ENCODE measurements at regions not wholly inside any gene's neighbourhood (a gene's known extent, or its start where the extent isn't known, plus 50 kb on each side); places are given as distances from the start of the nearest gene placed in this dataset.
"Not testable (repeated sequence)": the region's sequence is repeated elsewhere in the genome, so short reads cannot be mapped to it uniquely, and the experiment has no call there.

GRCh38 chr4:91764085-91764484 is 539.7 kb upstream of the GRID2 start:
- H4K20me1 ChIP-seq (ENCODE audit: insufficient read depth) = no peaks in the 10 kb centered on the region
- H2AFZ ChIP-seq (ENCODE audit: low read depth) = no peak overlapping the region
- no peaks in the 10 kb centered on the region for H3K9me2 ChIP-seq
- CTCF ChIA-PET = no interaction called here
- H3K4me2 ChIP-seq = no peak overlapping the region
- H3K79me2 ChIP-seq (ENCODE audit: insufficient read depth) = no peaks in the 10 kb centered on the region
- TF ChIP-seq SMC3 (IDR thresholded peaks at IDR 0.05; ENCODE audit: low read depth, low read length) (no peak), EZH2phosphoT487 (IDR thresholded peaks at IDR 0.05; ENCODE audit: borderline replicate concordance, low read depth) (no peak), FOSL2 (IDR thresholded peaks at IDR 0.05; ENCODE audit: borderline replicate concordance, low read depth) (no peak)
- TF ChIP-seq, protein P1, sequence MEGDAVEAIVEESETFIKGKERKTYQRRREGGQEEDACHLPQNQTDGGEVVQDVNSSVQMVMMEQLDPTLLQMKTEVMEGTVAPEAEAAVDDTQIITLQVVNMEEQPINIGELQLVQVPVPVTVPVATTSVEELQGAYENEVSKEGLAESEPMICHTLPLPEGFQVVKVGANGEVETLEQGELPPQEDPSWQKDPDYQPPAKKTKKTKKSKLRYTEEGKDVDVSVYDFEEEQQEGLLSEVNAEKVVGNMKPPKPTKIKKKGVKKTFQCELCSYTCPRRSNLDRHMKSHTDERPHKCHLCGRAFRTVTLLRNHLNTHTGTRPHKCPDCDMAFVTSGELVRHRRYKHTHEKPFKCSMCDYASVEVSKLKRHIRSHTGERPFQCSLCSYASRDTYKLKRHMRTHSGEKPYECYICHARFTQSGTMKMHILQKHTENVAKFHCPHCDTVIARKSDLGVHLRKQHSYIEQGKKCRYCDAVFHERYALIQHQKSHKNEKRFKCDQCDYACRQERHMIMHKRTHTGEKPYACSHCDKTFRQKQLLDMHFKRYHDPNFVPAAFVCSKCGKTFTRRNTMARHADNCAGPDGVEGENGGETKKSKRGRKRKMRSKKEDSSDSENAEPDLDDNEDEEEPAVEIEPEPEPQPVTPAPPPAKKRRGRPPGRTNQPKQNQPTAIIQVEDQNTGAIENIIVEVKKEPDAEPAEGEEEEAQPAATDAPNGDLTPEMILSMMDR (IDR thresholded peaks at IDR 0.05) = no peak
- no peaks in the 10 kb centered on the region for H3K4me1 ChIP-seq (ENCODE audit: control insufficient read depth in 1 of 2, insufficient read depth in 2 of 2, low read depth in 1 of 2, low read length in 1 of 2)
- H3K4me3 ChIP-seq (ENCODE audit: low read depth in 2 of 2, low read length in 1 of 2) = no peak overlapping the region
- POLR2A ChIA-PET = no interaction called here
- no peak for DNase-seq
- H3K9me3 ChIP-seq = no peaks in the 10 kb centered on the region
- no peak overlapping the region for H3K9ac ChIP-seq
- 58% methylated on average over 1 of the region's 1 CpG for WGBS (ENCODE audit: low lambda C conversion rate)
- H3K27me3 ChIP-seq (ENCODE audit: insufficient read depth) = no peaks in the 10 kb centered on the region
- no peaks in the 10 kb centered on the region for H3K36me3 ChIP-seq (replicated peaks in 1 of 2; ENCODE audit: control insufficient read depth in 1 of 2, insufficient read depth in 2 of 2, low read length in 1 of 2)
- peaks cover under 1% of the 10 kb centered on the region for H3F3A ChIP-seq (replicated peaks; ENCODE audit: insufficient read depth)
- H3K27ac ChIP-seq (ENCODE audit: low read depth in 2 of 2, low read length in 1 of 2) = no peak overlapping the region

- H3K9ac ChIP-seq = no peak overlapping the region
- H4K20me1 ChIP-seq (ENCODE audit: insufficient read depth) = no peaks in the 10 kb centered on the region
- no peaks in the 10 kb centered on the region for H3K36me3 ChIP-seq (replicated peaks in 1 of 2; ENCODE audit: control insufficient read depth in 1 of 2, insufficient read depth in 2 of 2, low read length in 1 of 2)
- no peak overlapping the region for H3K4me2 ChIP-seq
- no peak for TF ChIP-seq MXI1 (IDR thresholded peaks at IDR 0.05; ENCODE audit: low read depth, low read length)
- TF ChIP-seq FOSL2 (IDR thresholded peaks at IDR 0.05; ENCODE audit: borderline replicate concordance, low read depth) = no peak
- no peak for TF ChIP-seq TCF12 (IDR thresholded peaks at IDR 0.05)
- TF ChIP-seq SMC3 (IDR thresholded peaks at IDR 0.05; ENCODE audit: low read depth, low read length) = no peak
- TF ChIP-seq SIN3A (IDR thresholded peaks at IDR 0.05; ENCODE audit: borderline replicate concordance, low read depth, low read length) = no peak
- TF ChIP-seq, protein P2, sequence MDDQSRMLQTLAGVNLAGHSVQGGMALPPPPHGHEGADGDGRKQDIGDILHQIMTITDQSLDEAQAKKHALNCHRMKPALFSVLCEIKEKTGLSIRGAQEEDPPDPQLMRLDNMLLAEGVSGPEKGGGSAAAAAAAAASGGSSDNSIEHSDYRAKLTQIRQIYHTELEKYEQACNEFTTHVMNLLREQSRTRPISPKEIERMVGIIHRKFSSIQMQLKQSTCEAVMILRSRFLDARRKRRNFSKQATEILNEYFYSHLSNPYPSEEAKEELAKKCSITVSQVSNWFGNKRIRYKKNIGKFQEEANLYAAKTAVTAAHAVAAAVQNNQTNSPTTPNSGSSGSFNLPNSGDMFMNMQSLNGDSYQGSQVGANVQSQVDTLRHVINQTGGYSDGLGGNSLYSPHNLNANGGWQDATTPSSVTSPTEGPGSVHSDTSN (IDR thresholded peaks at IDR 0.05) = no peak
- no peak for TF ChIP-seq TEAD4 (IDR thresholded peaks at IDR 0.05; ENCODE audit: borderline replicate concordance, insufficient read depth)
- no peak for TF ChIP-seq FOXJ3 (CRISPR knock-in tag; IDR thresholded peaks at IDR 0.05)
- no peak for TF ChIP-seq EP300 (IDR thresholded peaks at IDR 0.05; ENCODE audit: borderline replicate concordance in 1 of 2, low read depth in 1 of 2, low read length in 1 of 2)
- no peak for TF ChIP-seq MEF2A (IDR thresholded peaks at IDR 0.05; ENCODE audit: borderline replicate concordance, low read depth)
- TF ChIP-seq ELF1 (IDR thresholded peaks at IDR 0.05) = no peak
- no peak for TF ChIP-seq YY1 (IDR thresholded peaks at IDR 0.05; ENCODE audit: low read depth)
- no peak for TF ChIP-seq FOXM1 (IDR thresholded peaks at IDR 0.05; ENCODE audit: low read depth)
- no peaks in the 10 kb centered on the region for H3K9me2 ChIP-seq
- no peak overlapping the region for H3K27ac ChIP-seq (ENCODE audit: low read depth in 2 of 2, low read length in 1 of 2)
- H3K27me3 ChIP-seq (ENCODE audit: insufficient read depth) = no peaks in the 10 kb centered on the region
- ChIA-PET POLR2A (no interaction called here), CTCF (no interaction called here)
- H3K79me2 ChIP-seq (ENCODE audit: insufficient read depth) = no peaks in the 10 kb centered on the region
- no peak overlapping the region for H3K4me3 ChIP-seq (ENCODE audit: low read depth in 2 of 2, low read length in 1 of 2)
- H3F3A ChIP-seq (replicated peaks; ENCODE audit: insufficient read depth) = no peaks in the 10 kb centered on the region
- H2AFZ ChIP-seq (ENCODE audit: low read depth) = no peak overlapping the region
- no peaks in the 10 kb centered on the region for H3K4me1 ChIP-seq (ENCODE audit: control insufficient read depth in 1 of 2, insufficient read depth in 2 of 2, low read depth in 1 of 2, low read length in 1 of 2)
- 83% methylated on average over 1 of the region's 1 CpG for WGBS (ENCODE audit: low lambda C conversion rate)
- DNase-seq = no peak
- no peaks in the 10 kb centered on the region for H3K9me3 ChIP-seq
Measured at GRCh38 chr4:91769912-91770311, 533.9 kb upstream of the GRID2 start.

DNA sequence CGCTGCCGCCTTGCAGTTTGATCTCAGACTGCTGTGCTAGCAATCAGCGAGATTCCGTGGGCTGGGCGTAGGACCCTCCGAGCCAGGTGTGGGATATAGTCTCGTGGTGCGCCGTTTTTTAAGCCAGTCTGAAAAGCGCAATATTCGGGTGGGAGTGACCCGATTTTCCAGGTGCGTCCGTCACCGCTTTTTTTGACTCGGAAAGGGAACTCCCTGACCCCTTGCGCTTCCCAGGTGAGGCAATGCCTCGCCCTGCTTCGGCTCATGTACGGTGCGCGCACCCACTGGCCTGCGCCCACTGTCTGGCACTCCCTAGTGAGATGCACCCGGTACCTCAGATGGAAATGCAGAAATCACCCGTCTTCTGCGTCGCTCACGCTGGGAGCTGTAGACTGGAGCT is 512.1 kb upstream of the GRID2 start:
- H3K9ac ChIP-seq; H3K79me2 ChIP-seq (ENCODE audit: insufficient read depth): not testable (repeated sequence)

More for the DNA sequence above, 512.1 kb upstream of the GRID2 start:
- H4K20me1 ChIP-seq (ENCODE audit: insufficient read depth); H3K9me2 ChIP-seq; H3K4me2 ChIP-seq; H3K36me3 ChIP-seq (replicated peaks in 1 of 2; ENCODE audit: control insufficient read depth in 1 of 2, insufficient read depth in 2 of 2, low read length in 1 of 2); H3K9me3 ChIP-seq; H3F3A ChIP-seq (replicated peaks; ENCODE audit: insufficient read depth); H2AFZ ChIP-seq (ENCODE audit: low read depth); CTCF ChIA-PET; DNase-seq; H3K4me1 ChIP-seq (ENCODE audit: control insufficient read depth in 1 of 2, insufficient read depth in 2 of 2, low read depth in 1 of 2, low read length in 1 of 2); POLR2A ChIA-PET; H3K27me3 ChIP-seq (ENCODE audit: insufficient read depth): not testable (repeated sequence)
- WGBS (ENCODE audit: low lambda C conversion rate) = 48% methylated on average over 28 of the region's 28 CpGs
- peak overlapping the region in 1 of 2 experiments; percentile 28; a peak in 1 of 4 replicates for H3K27ac ChIP-seq (ENCODE audit: low read depth in 2 of 2, low read length in 1 of 2)
- peak overlapping the region; percentile 42 to 51 for H3K4me3 ChIP-seq (ENCODE audit: low read depth in 2 of 2, low read length in 1 of 2)

Data from SK-N-SH (cell line).